Fibroblast of lung (primary cell): ENCODE measurements at regions not wholly inside any gene's neighbourhood (a gene's known extent, or its start where the extent isn't known, plus 50 kb on each side); places are given as distances from the start of the nearest gene placed in this dataset.
"Not testable (repeated sequence)": the region's sequence is repeated elsewhere in the genome, so short reads cannot be mapped to it uniquely, and the experiment has no call there.

ENCODE experiments used
- DNase-seq, 2 donors: peaks; one replicate each; pipeline versions ENCODE4 v3.0.0 to v3.0.0-alpha.2; 2010; ENCODE audit warnings: low read depth in 2 of 2
- H2AFZ ChIP-seq: 2 replicates; pipeline ENCODE4 v1.5.1; 2012; ENCODE audit warnings: low read length, control low read depth, inconsistent platforms
- H3K27ac ChIP-seq: 2 replicates; pipeline ENCODE4 v1.5.1; 2011; ENCODE audit warnings: low read length, control low read depth; ENCODE audit not compliant: insufficient read depth
- H3K27me3 ChIP-seq: 2 replicates; pipeline ENCODE4 v1.5.1; 2011; ENCODE audit warnings: mild to moderate bottlenecking, low read length; ENCODE audit not compliant: control insufficient read depth, insufficient read depth
- H3K36me3 ChIP-seq: 2 replicates; pipeline ENCODE4 v1.5.1; 2011; ENCODE audit warnings: low read length; ENCODE audit not compliant: control insufficient read depth, insufficient read depth
- H3K4me1 ChIP-seq: 2 replicates; pipeline ENCODE4 v1.5.1; 2011; ENCODE audit warnings: low read length; ENCODE audit not compliant: control insufficient read depth, insufficient read depth; ENCODE audit errors: extremely low read depth
- H3K4me2 ChIP-seq: 2 replicates; pipeline ENCODE4 v1.5.1; 2011; ENCODE audit warnings: low read length, control low read depth; ENCODE audit not compliant: insufficient read depth; ENCODE audit errors: extremely low read depth
- H3K4me3 ChIP-seq, 4 experiments: fragments of 200-600 bp in 1 of 4; sonication (generic) in 1 of 4; replicated peaks in 1 of 4; 2 replicates each; pipeline ENCODE4 v1.5.1; 2011 to 2016; ENCODE audit warnings: low read length in 4 of 4, low read depth in 3 of 4, mild to moderate bottlenecking in 3 of 4, control low read depth in 2 of 4, inconsistent platforms in 1 of 4, mixed read lengths in 1 of 4; ENCODE audit not compliant: insufficient read depth in 1 of 4; ENCODE audit errors: control extremely low read depth in 1 of 4
- H3K79me2 ChIP-seq: 2 replicates; pipeline ENCODE4 v1.5.1; 2012; ENCODE audit warnings: mild to moderate bottlenecking, low read length, inconsistent platforms; ENCODE audit not compliant: control insufficient read depth, insufficient read depth
- H3K9ac ChIP-seq: 2 replicates; pipeline ENCODE4 v1.5.1; 2011; ENCODE audit warnings: mild to moderate bottlenecking, low read length, control low read depth; ENCODE audit not compliant: insufficient read depth
- H3K9me3 ChIP-seq: 2 replicates; pipeline ENCODE4 v1.5.1; 2012; ENCODE audit warnings: low read depth, low read length; ENCODE audit not compliant: control insufficient read depth, insufficient read depth
- H4K20me1 ChIP-seq: 2 replicates; pipeline ENCODE4 v1.5.1; 2011; ENCODE audit warnings: low read length; ENCODE audit not compliant: control insufficient read depth, insufficient read depth; ENCODE audit errors: extremely low read depth
- CTCF ChIP-seq, 2 donors: IDR thresholded peaks in 1 of 2; conservative IDR thresholded peaks in 1 of 2; 1 replicate in 1 of 2; 2 replicates in 1 of 2; pipeline ENCODE4 v1.5.1; 2011 to 2012; ENCODE audit warnings: low read length in 2 of 2, control low read depth in 1 of 2, inconsistent platforms in 1 of 2, low read depth in 1 of 2, mild to moderate bottlenecking in 1 of 2
- EZH2 ChIP-seq: IDR thresholded peaks from 2 replicates; pipeline ENCODE4 v1.5.1; 2012; ENCODE audit warnings: low read length, control low read depth, mild to moderate bottlenecking; ENCODE audit errors: missing control alignments

- no peak overlapping the region for H2AFZ ChIP-seq
- no peaks in the 10 kb centered on the region for H3K79me2 ChIP-seq
- no peaks in the 10 kb centered on the region for H3K36me3 ChIP-seq
- no peaks in the 10 kb centered on the region for H4K20me1 ChIP-seq
- H3K4me2 ChIP-seq = no peak overlapping the region
- H3K9ac ChIP-seq = no peak overlapping the region
- H3K9me3 ChIP-seq = no peaks in the 10 kb centered on the region
- H3K4me3 ChIP-seq = no peak overlapping the region
- no peak overlapping the region for H3K27ac ChIP-seq
- H3K4me1 ChIP-seq = no peaks in the 10 kb centered on the region
- no peaks in the 10 kb centered on the region for H3K27me3 ChIP-seq
- DNase-seq = no peak
- TF ChIP-seq CTCF (conservative IDR thresholded peaks at IDR 0.05 in 1 of 2, IDR thresholded peaks at IDR 0.05 in 1 of 2; ENCODE audit: low read depth in 1 of 2, low read length in 2 of 2) (no peak), EZH2 (no peak)
Observed at GRCh38 chr2:177001334-177001733, 211.3 kb upstream of the HNRNPA3 start.

GRCh38 chr2:177002983-177003382 is 209.6 kb upstream of the HNRNPA3 start:
- Histone ChIP-seq H4K20me1 (no peaks in the 10 kb centered on the region), H3K9ac (no peak overlapping the region), H3K4me1 (no peaks in the 10 kb centered on the region), H3K9me3 (no peaks in the 10 kb centered on the region), H3K27me3 (no peaks in the 10 kb centered on the region), H3K4me3 (no peak overlapping the region), H3K4me2 (no peak overlapping the region), H2AFZ (no peak overlapping the region), H3K36me3 (no peaks in the 10 kb centered on the region), H3K79me2 (no peaks in the 10 kb centered on the region), H3K27ac (no peak overlapping the region)
- no peak for DNase-seq
- TF ChIP-seq CTCF (conservative IDR thresholded peaks at IDR 0.05 in 1 of 2, IDR thresholded peaks at IDR 0.05 in 1 of 2; ENCODE audit: low read depth in 1 of 2, low read length in 2 of 2) = no peak
- TF ChIP-seq EZH2 = no peak

- H3K4me3 ChIP-seq, H3K9ac ChIP-seq, H3K79me2 ChIP-seq, H3K27ac ChIP-seq, H3K4me1 ChIP-seq, H3K27me3 ChIP-seq, H3K9me3 ChIP-seq, H2AFZ ChIP-seq, H3K4me2 ChIP-seq, H4K20me1 ChIP-seq, DNase-seq, H3K36me3 ChIP-seq: not testable (repeated sequence)
Observed at GRCh38 chr2:177007726-177008125, 204.9 kb upstream of the HNRNPA3 start.

- not testable (repeated sequence) for H3K9ac ChIP-seq, H3K27me3 ChIP-seq, H3K36me3 ChIP-seq, H3K4me2 ChIP-seq, H3K4me1 ChIP-seq, H3K27ac ChIP-seq, H4K20me1 ChIP-seq, H3K4me3 ChIP-seq, H2AFZ ChIP-seq, H3K9me3 ChIP-seq, DNase-seq, H3K79me2 ChIP-seq
Observed at GRCh38 chr2:177008662-177009061, 203.9 kb upstream of the HNRNPA3 start.
